Right lobe of liver (tissue), 4 donors: ENCODE measurements at regions not wholly inside any gene's neighbourhood (a gene's known extent, or its start where the extent isn't known, plus 50 kb on each side); places are given as distances from the start of the nearest gene placed in this dataset.

ENCODE experiments used
- CTCF ChIP-seq, 4 donors: fragments of 200-600 bp in 3 of 4; fragments of 450-650 bp in 1 of 4; IDR thresholded peaks; one replicate each; pipeline versions ENCODE4 v1.5.1 to v1.8.0; 2016 to 2022; ENCODE audit warnings: antibody characterized with exemption in 4 of 4, mild to moderate bottlenecking in 2 of 4
- POLR2A ChIP-seq: fragments of 450-650 bp; IDR thresholded peaks from one replicate; pipeline ENCODE4 v1.6.1; 2017; ENCODE audit warnings: antibody characterized with exemption, mild to moderate bottlenecking
- donor health status: DM: no; HTN: no; CAD: no.
- donor health status: DM: no; HTN: no; CAD: no.
- donor health status: DM: no; HTN: yes; CAD: no.

- TF ChIP-seq CTCF (IDR thresholded peaks at IDR 0.05) = no peak
- TF ChIP-seq POLR2A = no peak
Measured at GRCh38 chr20:40955326-40955725, 73.3 kb upstream of the TOP1 start.
